CD4-positive, alpha-beta T cell (primary cell): ENCODE measurements at regions not wholly inside any gene's neighbourhood (a gene's known extent, or its start where the extent isn't known, plus 50 kb on each side); places are given as distances from the start of the nearest gene placed in this dataset.
"Not testable (repeated sequence)": the region's sequence is repeated elsewhere in the genome, so short reads cannot be mapped to it uniquely, and the experiment has no call there.

ENCODE experiments used
- ATAC-seq: fragments of 200-7000 bp; cut with Tn5 transposase; one replicate; pipeline ENCODE4 v1.10.0; 2022; ENCODE audit warnings: mild to moderate bottlenecking; ENCODE audit not compliant: poor library complexity
- CTCF ChIA-PET: fragments of 350-600 bp; sonication (Branson Sonifier 250); formaldehyde crosslinking; loops from one replicate; lab custom pipeline; 2021; ENCODE audit warnings: antibody characterized with exemption, inconsistent platforms; lab: Charles Lee
- POLR2A ChIA-PET: fragments of 350-600 bp; sonication (Branson Sonifier 250); formaldehyde crosslinking; loops from one replicate; lab custom pipeline; 2021; ENCODE audit warnings: antibody characterized with exemption, inconsistent platforms; lab: Charles Lee
- DNase-seq, 14 experiments: peaks; one replicate each; pipeline ENCODE4 v3.0.0-alpha.2; 2013 to 2020; ENCODE audit warnings: mixed read lengths in 2 of 14
- H3K27ac ChIP-seq, 2 donors: one replicate each; pipeline versions ENCODE4 v1.5.1 to v1.7.0; 2013; ENCODE audit warnings: low read length in 2 of 2, low read depth in 1 of 2, mild to moderate bottlenecking in 1 of 2
- H3K27me3 ChIP-seq, 2 experiments: 1 replicate in 1 of 2; 2 replicates in 1 of 2; pipeline versions ENCODE4 v1.6.1 to v1.7.0; 2013; ENCODE audit warnings: low read length in 2 of 2, control low read depth in 1 of 2, mild to moderate bottlenecking in 1 of 2, moderate library complexity in 1 of 2; ENCODE audit not compliant: insufficient read depth in 2 of 2, control insufficient read depth in 1 of 2
- H3K36me3 ChIP-seq: one replicate; pipeline ENCODE4 v1.6.1; 2013; ENCODE audit warnings: low read length, control low read depth; ENCODE audit not compliant: insufficient read depth
- H3K4me1 ChIP-seq: one replicate; pipeline ENCODE4 v1.6.1; 2013; ENCODE audit warnings: low read length, control low read depth; ENCODE audit not compliant: insufficient read depth
- H3K4me3 ChIP-seq: one replicate; pipeline ENCODE4 v1.5.1; 2013; ENCODE audit warnings: mild to moderate bottlenecking, low read length, moderate library complexity
- H3K9me3 ChIP-seq, 2 experiments: 1 replicate in 1 of 2; 2 replicates in 1 of 2; pipeline versions ENCODE4 v1.6.1 to v1.7.0; 2013; ENCODE audit warnings: low read length in 2 of 2, mild to moderate bottlenecking in 2 of 2, control low read depth in 1 of 2, moderate library complexity in 1 of 2; ENCODE audit not compliant: control insufficient read depth in 1 of 2, insufficient read depth in 1 of 2
- H3K27ac Mint-ChIP-seq: one replicate; pipeline ENCODE4 v1.8.0; 2020; ENCODE audit warnings: mixed read lengths
- H3K27me3 Mint-ChIP-seq: one replicate; pipeline ENCODE4 v1.8.0; 2021; ENCODE audit warnings: mixed read lengths
- H3K36me3 Mint-ChIP-seq: one replicate; pipeline ENCODE4 v1.8.0; 2021; ENCODE audit warnings: low read depth, mixed read lengths
- H3K4me1 Mint-ChIP-seq: one replicate; pipeline ENCODE4 v1.8.0; 2021; ENCODE audit warnings: low read depth, mixed read lengths
- H3K4me3 Mint-ChIP-seq: one replicate; pipeline ENCODE4 v1.8.0; 2020; ENCODE audit warnings: mild to moderate bottlenecking, mixed read lengths
- H3K9me3 Mint-ChIP-seq: one replicate; pipeline ENCODE4 v1.8.0; 2020; ENCODE audit warnings: mixed read lengths
- intact Hi-C, 2 experiments: fragments of 100-400 bp; cut with DNase I in 1 of 2; cut with micrococcal nuclease in 1 of 2; formaldehyde crosslinking; loops; one replicate each; pipeline versions ENCODE4 v1.15.1 to v1.9.0; 2023 to 2025; cut with DNase I, micrococcal nuclease
- TF ChIP-seq, protein P1 (sequence below): fragments of 200-600 bp; IDR thresholded peaks from one replicate; pipeline ENCODE4 v1.8.0; 2022; ENCODE audit warnings: antibody characterized with exemption, mild to moderate bottlenecking

DNA sequence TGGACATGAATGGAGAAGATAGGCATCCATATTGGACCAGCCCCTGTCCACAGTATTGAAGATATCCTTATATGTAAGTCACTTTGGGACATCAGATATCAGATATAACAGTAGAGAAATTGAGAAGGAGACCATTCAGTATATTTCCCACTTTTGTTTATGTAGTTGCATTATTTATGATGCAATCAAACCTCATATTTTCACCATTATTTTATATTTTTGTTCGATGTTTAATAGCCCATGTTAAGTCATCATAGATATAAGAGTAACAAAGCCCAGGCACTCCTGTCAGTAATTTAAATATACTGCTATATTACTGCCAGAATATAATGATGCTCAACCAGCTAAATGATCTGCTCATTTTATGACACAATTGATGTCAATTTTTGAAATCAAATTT is 744.5 kb upstream of the EPHA7 start:
- H3K27me3 Mint-ChIP-seq, result no peaks in the 10 kb centered on the region
- CTCF ChIA-PET, result no interaction called here
- no peak overlapping the region for H3K4me3 ChIP-seq
- no peak for ATAC-seq
- H3K27me3 ChIP-seq, result no peaks in the 10 kb centered on the region
- H3K9me3 ChIP-seq, result peaks cover 0 to 3% of the 10 kb centered on the region in 2 experiments
- H3K4me1 Mint-ChIP-seq, result no peaks in the 10 kb centered on the region
- no peak for DNase-seq
- H3K36me3 ChIP-seq, result no peaks in the 10 kb centered on the region
- intact Hi-C loops, result no loop called here
- POLR2A ChIA-PET, result no interaction called here
- H3K4me3 Mint-ChIP-seq, result no peak overlapping the region
- H3K27ac ChIP-seq, result no peak overlapping the region
- H3K36me3 Mint-ChIP-seq, result no peaks in the 10 kb centered on the region
- peaks cover 18% of the 10 kb centered on the region for H3K9me3 Mint-ChIP-seq
- no peaks in the 10 kb centered on the region for H3K4me1 ChIP-seq
- TF ChIP-seq, protein P1, sequence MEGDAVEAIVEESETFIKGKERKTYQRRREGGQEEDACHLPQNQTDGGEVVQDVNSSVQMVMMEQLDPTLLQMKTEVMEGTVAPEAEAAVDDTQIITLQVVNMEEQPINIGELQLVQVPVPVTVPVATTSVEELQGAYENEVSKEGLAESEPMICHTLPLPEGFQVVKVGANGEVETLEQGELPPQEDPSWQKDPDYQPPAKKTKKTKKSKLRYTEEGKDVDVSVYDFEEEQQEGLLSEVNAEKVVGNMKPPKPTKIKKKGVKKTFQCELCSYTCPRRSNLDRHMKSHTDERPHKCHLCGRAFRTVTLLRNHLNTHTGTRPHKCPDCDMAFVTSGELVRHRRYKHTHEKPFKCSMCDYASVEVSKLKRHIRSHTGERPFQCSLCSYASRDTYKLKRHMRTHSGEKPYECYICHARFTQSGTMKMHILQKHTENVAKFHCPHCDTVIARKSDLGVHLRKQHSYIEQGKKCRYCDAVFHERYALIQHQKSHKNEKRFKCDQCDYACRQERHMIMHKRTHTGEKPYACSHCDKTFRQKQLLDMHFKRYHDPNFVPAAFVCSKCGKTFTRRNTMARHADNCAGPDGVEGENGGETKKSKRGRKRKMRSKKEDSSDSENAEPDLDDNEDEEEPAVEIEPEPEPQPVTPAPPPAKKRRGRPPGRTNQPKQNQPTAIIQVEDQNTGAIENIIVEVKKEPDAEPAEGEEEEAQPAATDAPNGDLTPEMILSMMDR, result no peak
- H3K27ac Mint-ChIP-seq, result no peak overlapping the region

DNA sequence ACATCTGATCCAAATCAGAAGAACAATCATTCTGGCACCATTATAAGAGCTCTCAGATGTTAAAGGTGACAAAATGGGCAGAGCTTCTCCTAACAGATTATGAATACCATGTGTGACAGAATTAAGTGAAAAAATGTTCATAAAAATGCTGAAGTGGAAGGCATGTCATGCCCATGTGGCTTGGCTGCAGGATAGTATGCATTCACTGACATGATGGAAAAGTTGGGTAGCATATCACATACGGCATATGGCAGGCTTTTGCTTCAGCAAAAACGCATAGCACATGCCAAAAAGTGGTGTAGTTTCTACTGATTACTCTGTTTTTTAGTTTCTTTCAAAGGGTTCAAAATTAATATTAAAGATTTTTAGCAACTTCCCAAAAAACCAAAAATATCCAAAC is 731.5 kb upstream of the EPHA7 start:
- Histone ChIP-seq H3K27me3 (no peaks in the 10 kb centered on the region), H3K27ac (no peak overlapping the region), H3K36me3 (no peaks in the 10 kb centered on the region), H3K4me3 (no peak overlapping the region), H3K9me3 (peaks cover 0 to 4% of the 10 kb centered on the region in 2 experiments), H3K4me1 (no peaks in the 10 kb centered on the region)
- H3K27ac Mint-ChIP-seq, result no peak overlapping the region
- no peaks in the 10 kb centered on the region for H3K36me3 Mint-ChIP-seq
- TF ChIP-seq, protein P1, result no peak
- POLR2A ChIA-PET, result no interaction called here
- DNase-seq, result no peak
- CTCF ChIA-PET, result no interaction called here
- H3K9me3 Mint-ChIP-seq, result peaks cover 12% of the 10 kb centered on the region
- ATAC-seq, result no peak
- intact Hi-C loops, result no loop called here
- no peaks in the 10 kb centered on the region for H3K4me1 Mint-ChIP-seq
- no peaks in the 10 kb centered on the region for H3K27me3 Mint-ChIP-seq
- H3K4me3 Mint-ChIP-seq, result no peak overlapping the region

DNA sequence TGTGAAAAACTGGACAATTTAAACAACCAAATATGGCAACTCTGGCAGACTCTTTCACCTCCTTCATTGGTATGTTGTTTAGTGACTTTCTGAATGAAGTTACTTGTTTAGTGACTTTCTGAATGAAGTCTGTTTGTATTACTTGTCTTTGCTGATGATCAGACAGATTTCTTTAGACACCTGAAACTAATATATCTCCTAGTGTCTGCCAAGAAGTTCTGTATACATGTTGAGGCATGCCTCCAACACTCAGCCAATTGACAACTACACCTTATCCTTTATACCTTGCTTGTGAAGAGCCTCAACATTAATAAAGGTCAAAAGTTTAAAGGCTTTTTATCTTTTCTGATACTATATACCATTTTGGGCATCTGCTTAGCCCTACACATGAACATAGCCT is 725.4 kb upstream of the EPHA7 start:
- Mint-ChIP-seq H3K4me3 (no peak overlapping the region), H3K4me1 (no peaks in the 10 kb centered on the region), H3K36me3 (no peaks in the 10 kb centered on the region), H3K27ac (no peak overlapping the region), H3K27me3 (no peaks in the 10 kb centered on the region), H3K9me3 (peaks cover 4% of the 10 kb centered on the region)
- Histone ChIP-seq H3K36me3 (no peaks in the 10 kb centered on the region), H3K4me3 (no peak overlapping the region), H3K9me3 (peaks cover 0 to under 1% of the 10 kb centered on the region in 2 experiments), H3K4me1 (no peaks in the 10 kb centered on the region), H3K27ac (no peak overlapping the region), H3K27me3 (no peaks in the 10 kb centered on the region)
- intact Hi-C loops, result no loop called here
- ATAC-seq (no peak), DNase-seq (no peak)
- POLR2A ChIA-PET, result no interaction called here
- CTCF ChIA-PET, result no interaction called here
- TF ChIP-seq, protein P1, result no peak

DNA sequence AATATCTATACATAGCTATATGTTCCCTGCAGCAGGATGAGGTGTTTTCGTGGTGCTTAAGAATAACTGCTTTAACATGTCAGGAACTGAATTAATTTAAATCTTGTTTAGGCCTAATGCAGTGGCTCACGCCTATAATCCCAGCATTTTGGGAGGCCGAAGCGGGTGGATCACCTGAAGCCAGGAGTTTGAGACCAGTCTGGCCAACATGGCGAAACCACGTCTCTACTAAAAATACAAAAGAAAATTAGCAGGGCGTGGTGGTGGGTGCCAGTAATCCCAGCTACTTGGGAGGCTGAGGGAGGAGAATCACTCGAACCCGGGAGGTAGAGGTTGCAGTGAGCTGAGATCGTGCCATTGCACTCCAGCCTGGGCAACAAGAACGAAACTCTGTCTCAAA is 717.8 kb upstream of the EPHA7 start:
- H3K4me1 ChIP-seq, H3K27me3 ChIP-seq, ATAC-seq, H3K4me3 Mint-ChIP-seq, H3K27ac ChIP-seq, H3K36me3 ChIP-seq, H3K36me3 Mint-ChIP-seq, POLR2A ChIA-PET, DNase-seq, H3K4me1 Mint-ChIP-seq, H3K9me3 ChIP-seq, CTCF ChIA-PET, H3K27ac Mint-ChIP-seq, H3K9me3 Mint-ChIP-seq, H3K27me3 Mint-ChIP-seq, intact Hi-C loops, H3K4me3 ChIP-seq: not testable (repeated sequence)
